ENCODE measurements at regions not wholly inside any gene's neighbourhood (a gene's known extent, or its start where the extent isn't known, plus 50 kb on each side); places are given as distances from the start of the nearest gene placed in this dataset.
"Not testable (repeated sequence)": the region's sequence is repeated elsewhere in the genome, so short reads cannot be mapped to it uniquely, and the experiment has no call there.

- not testable (repeated sequence) for TF ChIP-seq MAFK (IDR thresholded peaks at IDR 0.05; ENCODE audit: partially characterized antibody); NR3C1 (IDR thresholded peaks at IDR 0.05); RAD21 (conservative IDR thresholded peaks at IDR 0.05 in 1 of 2, IDR thresholded peaks at IDR 0.05 in 1 of 2); CTCF (IDR thresholded peaks at IDR 0.05); ATOH8 (CRISPR knock-in tag; IDR thresholded peaks at IDR 0.05; ENCODE audit: low read depth); SMC3 (IDR thresholded peaks at IDR 0.05); SREBF2 (IDR thresholded peaks at IDR 0.05); HDAC2 (IDR thresholded peaks at IDR 0.05); NFE2L2 (conservative IDR thresholded peaks at IDR 0.05; ENCODE audit: low read length); EP300 (IDR thresholded peaks at IDR 0.05)
These were observed 408.5 kb downstream of the TENT5A start for GRCh38 chr6:81344026-81344425.
